ENCODE measurements at regions not wholly inside any gene's neighbourhood (a gene's known extent, or its start where the extent isn't known, plus 50 kb on each side); places are given as distances from the start of the nearest gene placed in this dataset.

- TF ChIP-seq CTCF (conservative IDR thresholded peaks at IDR 0.05 in 1 of 2, IDR thresholded peaks at IDR 0.05 in 1 of 2; ENCODE audit: extremely low read depth in 1 of 2, insufficient read depth in 1 of 2, low read depth in 1 of 2, low read length in 2 of 2) (no peak), EZH2 (IDR thresholded peaks at IDR 0.05; ENCODE audit: borderline replicate concordance, low read length) (no peak)
These were observed 1571.9 kb downstream of the ADGRL3 start for GRCh38 chr4:62771983-62772557.
